ENCODE measurements at regions not wholly inside any gene's neighbourhood (a gene's known extent, or its start where the extent isn't known, plus 50 kb on each side); places are given as distances from the start of the nearest gene placed in this dataset.
A peak's percentile ranks its signal among the peaks of the same experiment; 100 is the strongest.
"Not testable (repeated sequence)": the region's sequence is repeated elsewhere in the genome, so short reads cannot be mapped to it uniquely, and the experiment has no call there.

DNA sequence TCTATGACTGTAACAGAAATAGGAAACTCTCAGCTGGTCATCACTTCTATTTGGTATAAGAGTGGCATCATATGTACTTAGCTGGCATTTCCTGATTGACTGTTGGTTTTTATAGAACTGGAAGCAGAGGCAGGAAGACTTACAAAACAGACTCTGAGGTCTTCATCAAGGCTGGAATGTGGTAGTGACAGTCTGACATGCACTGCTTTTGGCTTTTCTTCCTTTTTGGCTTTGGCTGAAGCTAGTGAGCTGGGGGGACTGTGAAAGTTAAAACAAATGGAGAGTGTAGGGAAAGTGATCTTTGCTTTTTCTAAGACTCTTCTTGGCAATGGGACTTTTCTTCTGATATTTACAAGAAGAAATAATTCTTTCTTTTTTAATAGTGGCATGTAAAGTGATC, 121.1 kb upstream of the SLC4A4 start:
- no peak for TF ChIP-seq POLR2A (IDR thresholded peaks at IDR 0.05)
- TF ChIP-seq, protein P1, sequence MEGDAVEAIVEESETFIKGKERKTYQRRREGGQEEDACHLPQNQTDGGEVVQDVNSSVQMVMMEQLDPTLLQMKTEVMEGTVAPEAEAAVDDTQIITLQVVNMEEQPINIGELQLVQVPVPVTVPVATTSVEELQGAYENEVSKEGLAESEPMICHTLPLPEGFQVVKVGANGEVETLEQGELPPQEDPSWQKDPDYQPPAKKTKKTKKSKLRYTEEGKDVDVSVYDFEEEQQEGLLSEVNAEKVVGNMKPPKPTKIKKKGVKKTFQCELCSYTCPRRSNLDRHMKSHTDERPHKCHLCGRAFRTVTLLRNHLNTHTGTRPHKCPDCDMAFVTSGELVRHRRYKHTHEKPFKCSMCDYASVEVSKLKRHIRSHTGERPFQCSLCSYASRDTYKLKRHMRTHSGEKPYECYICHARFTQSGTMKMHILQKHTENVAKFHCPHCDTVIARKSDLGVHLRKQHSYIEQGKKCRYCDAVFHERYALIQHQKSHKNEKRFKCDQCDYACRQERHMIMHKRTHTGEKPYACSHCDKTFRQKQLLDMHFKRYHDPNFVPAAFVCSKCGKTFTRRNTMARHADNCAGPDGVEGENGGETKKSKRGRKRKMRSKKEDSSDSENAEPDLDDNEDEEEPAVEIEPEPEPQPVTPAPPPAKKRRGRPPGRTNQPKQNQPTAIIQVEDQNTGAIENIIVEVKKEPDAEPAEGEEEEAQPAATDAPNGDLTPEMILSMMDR (IDR thresholded peaks at IDR 0.05): no peak
- Histone ChIP-seq H3K4me1 (no peaks in the 10 kb centered on the region), H3K4me3 (no peak overlapping the region), H3K27ac (no peak overlapping the region), H3K9me3 (no peaks in the 10 kb centered on the region), H3K36me3 (no peaks in the 10 kb centered on the region), H3K27me3 (no peaks in the 10 kb centered on the region)
- intact Hi-C loops (cut with DNase I; ENCODE audit: low total_unique reads): no loop called here
- no peak for DNase-seq

DNA sequence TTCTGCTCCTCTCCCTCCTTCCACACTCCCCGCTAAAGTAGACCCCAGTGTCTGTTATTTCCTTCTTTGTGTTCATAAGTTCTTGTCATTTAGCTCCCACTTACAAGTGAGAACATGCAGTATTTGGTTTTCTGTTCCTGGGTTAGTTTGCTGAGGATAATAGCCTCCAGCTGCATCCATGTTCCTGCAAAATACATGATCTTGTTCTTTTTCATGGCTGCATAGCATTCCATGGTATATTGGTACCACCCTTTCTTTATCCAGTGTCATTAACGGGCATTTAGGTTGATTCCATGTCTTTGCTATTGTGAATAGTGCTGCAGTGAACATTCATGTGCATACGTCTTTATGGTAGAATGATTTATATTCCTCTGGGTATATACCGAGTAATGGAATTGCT, 118.0 kb upstream of the SLC4A4 start:
- H3K27me3 ChIP-seq; H3K36me3 ChIP-seq; intact Hi-C loops (cut with DNase I; ENCODE audit: low total_unique reads); H3K9me3 ChIP-seq; DNase-seq; H3K4me3 ChIP-seq; H3K27ac ChIP-seq; H3K4me1 ChIP-seq: not testable (repeated sequence)

DNA sequence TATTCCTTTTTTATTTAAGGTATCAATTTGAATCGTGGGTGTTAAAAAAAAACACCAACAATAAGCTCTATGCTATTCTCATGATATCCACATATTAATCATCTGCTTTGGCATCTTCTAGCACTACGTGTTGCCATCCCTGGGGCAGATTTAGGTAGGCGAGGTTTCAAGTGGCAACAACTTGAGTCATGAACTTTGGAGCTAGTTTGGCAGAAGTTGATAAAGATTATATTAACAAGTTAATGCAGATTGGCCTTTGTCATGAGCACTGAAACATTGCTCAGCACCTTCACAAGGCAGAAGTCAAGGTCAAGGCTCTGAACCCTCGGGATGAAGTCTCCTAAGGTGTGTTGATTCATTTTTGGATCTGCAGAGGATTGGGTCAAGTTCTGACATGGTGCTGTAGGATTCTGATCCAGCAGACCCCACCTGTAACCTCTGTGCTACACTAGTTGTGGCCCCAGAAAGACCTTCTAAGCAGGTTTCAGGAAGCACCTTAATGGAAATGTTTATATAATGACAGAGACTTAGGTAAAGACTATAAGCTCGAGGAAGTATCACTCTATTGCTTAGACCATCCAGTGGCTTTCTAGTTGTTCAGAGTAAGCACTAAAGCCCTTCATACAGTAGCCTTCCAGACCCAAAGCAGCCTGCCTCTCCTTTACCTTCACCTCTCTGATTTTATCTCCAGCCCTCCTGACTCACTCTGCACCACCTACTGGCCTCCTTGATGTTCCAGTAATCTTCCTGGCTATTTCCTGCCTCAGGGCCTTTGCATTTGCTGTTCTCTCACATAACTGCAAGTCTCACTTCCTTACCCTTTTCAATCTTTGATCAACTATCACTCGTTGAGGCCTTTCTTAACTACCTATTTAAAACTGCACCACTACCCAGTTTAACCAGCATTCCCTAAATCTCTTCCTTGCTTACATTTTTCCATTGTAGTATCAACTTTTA, 117.0 kb upstream of the SLC4A4 start:
- Histone ChIP-seq H3K4me1 (no peaks in the 10 kb centered on the region), H3K27ac (no peak overlapping the region), H3K9me3 (no peaks in the 10 kb centered on the region), H3K27me3 (no peaks in the 10 kb centered on the region), H3K36me3 (no peaks in the 10 kb centered on the region), H3K4me3 (no peak overlapping the region)
- intact Hi-C loops (cut with DNase I; ENCODE audit: low total_unique reads): no loop called here
- DNase-seq: no peak
- TF ChIP-seq, protein P1 (IDR thresholded peaks at IDR 0.05): no peak
- TF ChIP-seq POLR2A (IDR thresholded peaks at IDR 0.05): no peak

DNA sequence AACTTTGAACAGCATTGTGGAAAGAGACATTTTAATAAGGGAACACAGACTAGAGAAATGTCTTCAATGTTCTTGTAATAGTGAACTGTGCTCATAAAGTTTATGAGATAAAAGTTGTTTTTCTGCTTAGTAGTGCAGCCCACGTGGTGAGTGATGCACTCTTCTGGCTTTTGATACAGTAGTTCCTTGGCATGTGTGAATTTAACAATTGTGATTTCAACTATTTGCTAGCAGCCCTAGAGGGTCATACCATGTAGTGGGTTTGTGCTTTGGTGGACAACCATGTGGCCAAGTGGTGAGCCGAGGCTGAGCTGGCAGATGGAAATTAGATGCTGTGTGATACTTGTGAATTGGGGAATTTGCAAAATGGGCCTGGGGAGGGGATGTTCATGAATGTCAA, 116.2 kb upstream of the SLC4A4 start:
- intact Hi-C loops (cut with DNase I; ENCODE audit: low total_unique reads): no loop called here
- H3K36me3 ChIP-seq: no peaks in the 10 kb centered on the region

DNA sequence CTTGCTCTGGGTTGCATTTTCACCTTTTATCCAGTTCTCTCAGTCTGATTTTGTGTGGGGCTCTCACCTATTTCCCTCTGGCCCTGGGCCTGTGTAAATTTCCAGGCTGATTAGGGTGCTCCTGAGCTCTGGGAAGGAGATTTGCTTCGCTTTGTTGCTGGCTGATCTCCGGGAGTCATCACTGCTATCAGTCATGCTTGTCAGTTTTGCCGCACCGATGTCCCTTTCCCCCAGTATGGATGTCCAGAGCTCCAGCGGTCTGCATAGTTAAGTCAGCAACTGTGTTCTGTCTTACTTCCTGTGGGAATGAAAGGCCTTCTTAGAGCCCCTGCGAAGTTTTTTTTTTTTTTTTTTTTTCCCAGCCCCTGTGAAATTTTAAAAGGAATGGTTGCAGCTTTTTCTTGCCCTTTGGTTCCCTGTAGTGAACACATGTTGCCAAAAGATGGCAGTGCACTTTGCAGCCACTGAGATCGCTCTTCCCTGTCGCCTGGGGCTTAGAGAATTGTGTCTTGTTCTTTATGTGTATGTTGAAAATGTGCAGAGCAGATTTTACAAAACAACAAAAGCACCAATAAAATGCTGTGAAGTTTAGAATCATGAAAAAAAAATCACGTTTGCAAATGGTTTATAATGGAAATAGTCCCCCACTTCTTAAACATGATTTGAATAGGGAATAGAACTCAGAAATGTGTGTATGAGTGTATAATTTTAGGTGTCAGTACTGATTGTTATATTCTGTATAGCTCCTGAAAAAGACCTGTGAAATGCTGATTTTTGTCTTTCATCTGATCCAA, 109.1 kb upstream of the SLC4A4 start:
- TF ChIP-seq, protein P1 (IDR thresholded peaks at IDR 0.05): peak; percentile 37 to 54 (median 42)
- no peak for TF ChIP-seq POLR2A (IDR thresholded peaks at IDR 0.05)
- intact Hi-C loops (cut with DNase I; ENCODE audit: low total_unique reads): no loop called here
- Histone ChIP-seq H3K27ac (no peak overlapping the region), H3K4me1 (no peaks in the 10 kb centered on the region), H3K4me3 (no peak overlapping the region), H3K27me3 (no peaks in the 10 kb centered on the region), H3K36me3 (no peaks in the 10 kb centered on the region), H3K9me3 (no peaks in the 10 kb centered on the region)
- DNase-seq: no peak

More for the DNA sequence above, 116.2 kb upstream of the SLC4A4 start:
- H3K4me3 ChIP-seq: no peak overlapping the region
- H3K9me3 ChIP-seq: no peaks in the 10 kb centered on the region
- H3K27me3 ChIP-seq: no peaks in the 10 kb centered on the region
- no peaks in the 10 kb centered on the region for H3K4me1 ChIP-seq
- no peak overlapping the region for H3K27ac ChIP-seq
- TF ChIP-seq, protein P1 (IDR thresholded peaks at IDR 0.05): no peak
- no peak for TF ChIP-seq POLR2A (IDR thresholded peaks at IDR 0.05)
- DNase-seq: no peak
